ENCODE measurements at regions not wholly inside any gene's neighbourhood (a gene's known extent, or its start where the extent isn't known, plus 50 kb on each side); places are given as distances from the start of the nearest gene placed in this dataset.
"Not testable (repeated sequence)": the region's sequence is repeated elsewhere in the genome, so short reads cannot be mapped to it uniquely, and the experiment has no call there.

- no peak for DNase-seq (ENCODE audit: low spot score)
Measured at GRCh38 chr5:82754036-82754746, 323.0 kb downstream of the TMEM167A start.

GRCh38 chr5:82753374-82753773 is 323.8 kb downstream of the TMEM167A start:
- no peak for DNase-seq (ENCODE audit: low spot score)

DNA sequence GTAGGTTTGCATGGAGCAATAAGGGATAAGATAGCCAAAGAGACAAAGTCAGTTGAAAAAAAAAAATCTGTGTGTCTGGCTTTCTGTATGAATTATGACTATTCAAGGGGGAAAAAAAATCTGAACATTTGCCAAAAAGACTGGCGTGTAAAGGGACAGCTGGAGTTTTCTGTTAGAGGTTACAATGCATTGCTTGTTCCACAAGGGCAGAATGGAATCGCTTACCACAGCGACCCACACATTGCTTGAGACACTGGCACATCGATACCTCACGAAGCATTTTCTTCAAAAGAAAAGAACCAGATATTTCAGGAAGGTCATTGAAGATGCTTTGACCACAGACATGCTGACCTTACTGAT is 327.8 kb downstream of the TMEM167A start:
- DNase-seq (ENCODE audit: low spot score): peak; percentile 90

DNA sequence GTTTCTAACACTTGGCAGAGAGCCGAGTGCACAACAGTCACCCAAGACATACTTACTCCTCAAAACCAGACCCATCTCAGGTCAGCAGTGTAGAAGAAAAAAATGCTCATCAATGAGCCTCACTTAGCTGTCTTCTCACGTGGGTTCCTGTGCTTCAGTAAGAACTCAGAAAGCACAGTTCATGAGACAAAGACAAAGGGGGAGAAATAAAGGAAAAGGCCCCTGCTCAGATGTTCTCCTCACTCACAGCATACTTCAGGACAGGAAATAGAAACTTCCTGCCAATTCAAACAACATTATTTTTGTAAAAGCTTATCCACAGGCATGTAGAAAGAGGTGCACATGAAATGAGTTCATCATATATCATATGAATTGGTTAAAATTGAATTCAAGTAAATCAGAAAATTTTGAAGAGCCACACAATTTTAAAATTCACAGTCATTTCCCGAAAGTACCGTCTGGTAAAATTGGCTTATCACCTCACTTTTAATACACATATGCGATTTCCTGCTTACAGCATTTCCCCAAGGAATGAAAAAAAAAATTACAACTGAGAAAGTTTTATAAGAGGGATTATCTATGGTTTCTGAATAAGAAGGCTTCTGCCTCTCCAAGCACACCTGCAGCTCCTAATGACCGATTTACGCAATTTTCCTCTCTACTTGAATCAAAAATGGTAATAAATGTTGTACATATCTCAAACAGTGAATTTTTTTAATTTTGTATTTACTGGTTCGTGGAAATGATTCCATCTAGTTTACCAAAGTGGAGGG is 328.3 kb downstream of the TMEM167A start:
- peak; percentile 29 for DNase-seq (ENCODE audit: low spot score)

GRCh38 chr5:82747986-82748385 is 329.2 kb downstream of the TMEM167A start:
- no peak for DNase-seq (ENCODE audit: low spot score)

DNA sequence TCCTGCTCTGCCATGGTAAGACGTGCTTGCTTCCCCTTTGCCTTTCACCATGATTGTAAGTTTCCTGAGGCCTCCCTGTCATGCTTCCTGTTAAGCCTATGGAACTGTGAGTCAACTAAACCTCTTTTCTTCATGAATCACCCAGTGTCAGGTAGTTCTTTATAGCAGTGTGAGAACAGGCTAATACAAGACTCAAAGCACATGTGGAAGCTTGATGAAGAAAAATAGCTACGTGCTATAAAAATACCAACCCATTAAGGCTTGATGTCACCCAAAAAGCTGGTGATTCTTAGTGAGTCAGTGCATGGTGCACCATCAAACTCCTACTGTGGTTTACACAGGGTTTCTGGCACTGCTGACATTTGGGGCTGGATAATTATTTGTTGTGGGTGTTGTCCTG is 332.2 kb downstream of the TMEM167A start:
- no peak for DNase-seq (ENCODE audit: low spot score)

GRCh38 chr5:82738681-82739269 is 338.4 kb downstream of the TMEM167A start:
- no peak for DNase-seq (ENCODE audit: low spot score)

DNA sequence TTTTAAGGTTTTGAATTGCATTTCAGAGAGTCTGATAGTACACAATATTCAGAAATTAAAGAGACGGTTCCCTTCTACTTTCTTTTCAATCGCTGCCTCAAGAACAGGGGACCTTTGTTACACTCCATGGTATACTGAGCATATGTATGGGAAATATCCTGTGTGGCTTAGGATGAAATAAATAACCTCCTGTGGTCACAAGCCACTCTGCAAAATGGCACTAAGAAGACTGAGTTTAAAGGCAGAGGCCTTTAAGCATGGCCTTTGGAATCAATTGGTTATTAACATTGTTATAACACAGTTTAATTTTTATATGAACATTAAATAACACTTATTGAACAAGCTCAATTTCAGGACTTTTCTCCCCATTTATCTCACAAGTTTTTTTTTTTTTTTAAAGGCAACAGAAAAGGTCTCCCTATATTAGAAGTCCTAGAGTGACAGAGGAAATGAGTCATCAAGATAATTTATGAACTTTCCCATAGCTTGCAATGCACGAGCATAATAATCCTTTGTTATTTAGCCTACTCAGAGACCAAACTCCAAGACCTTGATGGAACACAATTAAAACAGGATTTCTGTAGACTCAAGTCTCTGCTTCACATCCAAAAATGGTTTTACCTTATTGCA is 341.9 kb downstream of the TMEM167A start:
- no peak for DNase-seq (ENCODE audit: low spot score)

DNA sequence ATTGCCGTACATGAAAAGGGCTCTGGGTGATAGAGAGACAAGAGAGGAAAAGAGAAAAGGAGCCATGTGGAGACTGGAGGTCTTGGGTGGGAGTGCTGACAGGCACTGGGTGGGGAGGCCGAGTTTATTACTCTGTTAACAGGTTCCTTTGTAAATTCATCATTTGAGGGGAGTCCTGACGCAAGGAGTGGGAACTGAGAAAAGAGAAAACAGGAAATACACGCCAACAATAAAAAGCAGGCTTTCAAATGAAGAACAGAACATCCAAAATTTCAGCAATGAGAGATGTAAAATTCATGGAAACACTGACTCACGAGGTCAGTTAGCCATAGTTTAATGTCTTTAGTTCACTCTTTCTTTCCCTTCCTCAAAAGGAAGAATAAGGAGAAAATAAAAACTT is 342.8 kb downstream of the TMEM167A start:
- DNase-seq (ENCODE audit: low spot score): no peak

DNA sequence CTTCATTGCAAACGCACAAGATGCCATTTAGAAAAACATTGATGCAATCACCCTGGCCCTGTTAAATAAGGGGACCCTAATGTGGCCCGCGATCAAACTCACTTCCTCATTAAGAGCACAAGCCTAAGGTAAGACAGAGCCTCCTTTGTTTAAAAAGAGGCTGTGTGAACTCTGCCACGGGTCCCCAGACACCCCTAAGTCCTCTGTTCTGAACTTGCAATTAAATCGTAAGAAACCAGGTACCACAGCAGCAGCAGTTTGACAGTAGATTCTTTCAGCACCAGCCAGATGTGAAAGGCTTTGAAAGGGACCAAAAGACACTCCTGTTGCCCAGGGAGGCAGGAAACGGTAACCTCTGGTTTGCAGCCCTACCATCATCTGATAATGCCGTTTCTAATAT is 346.3 kb downstream of the TMEM167A start:
- no peak for DNase-seq (ENCODE audit: low spot score)

GRCh38 chr5:82728926-82729702 is 348.1 kb downstream of the TMEM167A start:
- DNase-seq (ENCODE audit: low spot score): no peak

DNA sequence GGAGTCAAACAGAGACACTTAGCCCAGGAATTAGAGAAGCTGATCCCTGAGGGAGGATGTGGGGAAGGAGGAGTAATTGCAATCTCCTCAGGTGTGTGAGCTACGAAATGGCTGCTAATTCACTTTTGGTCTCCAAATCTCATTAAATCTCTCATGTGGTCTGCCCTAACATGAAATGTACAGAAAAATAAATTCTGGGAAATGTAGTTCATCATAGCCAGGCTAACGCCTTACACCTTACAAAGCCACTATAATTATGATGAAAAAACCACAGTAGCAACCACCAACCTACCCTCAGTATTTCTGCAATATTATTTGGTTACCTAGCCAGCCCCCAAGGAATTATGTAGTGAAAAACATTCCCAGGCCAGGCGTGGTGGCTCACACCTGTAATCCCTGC is 354.0 kb downstream of the TMEM167A start:
- no peak for DNase-seq (ENCODE audit: low spot score)

- DNase-seq (ENCODE audit: low spot score): no peak
Measured at GRCh38 chr5:82721087-82721410, 356.1 kb downstream of the TMEM167A start.

DNA sequence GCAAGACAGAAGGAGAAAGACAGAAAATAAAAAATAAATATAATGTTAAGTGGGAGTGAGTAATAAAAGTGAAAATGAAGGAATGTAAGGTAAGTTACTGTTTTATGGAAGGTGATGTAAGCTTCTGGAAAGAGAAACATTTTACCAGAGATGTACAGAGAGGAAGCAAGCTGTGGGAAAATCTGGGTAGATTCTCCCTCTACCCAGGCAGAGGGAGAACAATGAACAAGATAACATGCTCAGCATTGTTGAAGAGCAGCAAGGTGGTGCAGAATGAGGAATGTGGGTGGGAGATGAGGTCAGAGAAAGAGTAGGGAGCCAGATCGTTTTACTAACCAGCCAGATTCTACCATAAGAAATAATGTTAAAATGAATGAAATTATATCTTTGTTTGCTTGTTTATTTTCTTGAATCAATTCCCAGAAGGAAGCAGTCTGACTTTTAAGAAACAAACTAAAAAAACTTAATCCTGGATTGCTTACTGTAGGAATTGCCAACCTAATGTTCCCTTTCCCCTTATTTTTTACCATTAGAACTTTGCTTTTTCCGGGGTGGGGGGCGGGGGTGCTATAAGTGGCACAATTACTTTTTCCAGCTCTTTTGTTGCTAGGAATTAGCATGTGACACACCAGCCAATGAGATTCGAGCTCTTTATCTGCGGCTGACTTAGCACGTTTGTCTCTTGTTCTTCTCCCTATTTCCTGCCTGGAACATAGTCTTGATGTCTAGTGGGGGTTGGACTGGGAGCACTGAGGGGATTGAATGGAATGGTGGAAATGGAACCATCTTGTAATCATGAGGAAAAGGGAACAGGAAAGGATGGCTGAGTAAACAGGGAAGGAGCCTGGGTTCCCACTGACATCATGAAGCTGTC is 356.7 kb downstream of the TMEM167A start:
- DNase-seq (ENCODE audit: low spot score): no peak

DNA sequence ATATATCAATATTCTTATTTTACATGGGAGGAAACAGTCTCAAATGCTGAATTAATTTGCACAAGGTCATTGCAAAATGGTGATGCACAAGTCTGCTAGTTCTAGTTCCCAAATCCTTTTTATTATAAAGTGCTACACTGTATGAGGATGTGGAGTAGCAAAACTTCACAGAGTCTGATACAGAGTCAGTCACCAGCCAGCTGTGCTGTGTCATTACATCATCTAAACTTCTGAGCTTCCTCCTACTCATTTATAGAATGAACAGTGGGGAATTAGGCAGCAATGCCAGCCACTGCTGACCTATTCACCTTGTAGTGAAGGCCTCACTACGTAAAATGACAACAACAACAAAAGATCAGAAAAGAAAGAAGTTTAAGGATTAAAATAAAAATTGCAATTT is 357.8 kb downstream of the TMEM167A start:
- no peak for DNase-seq (ENCODE audit: low spot score)

DNA sequence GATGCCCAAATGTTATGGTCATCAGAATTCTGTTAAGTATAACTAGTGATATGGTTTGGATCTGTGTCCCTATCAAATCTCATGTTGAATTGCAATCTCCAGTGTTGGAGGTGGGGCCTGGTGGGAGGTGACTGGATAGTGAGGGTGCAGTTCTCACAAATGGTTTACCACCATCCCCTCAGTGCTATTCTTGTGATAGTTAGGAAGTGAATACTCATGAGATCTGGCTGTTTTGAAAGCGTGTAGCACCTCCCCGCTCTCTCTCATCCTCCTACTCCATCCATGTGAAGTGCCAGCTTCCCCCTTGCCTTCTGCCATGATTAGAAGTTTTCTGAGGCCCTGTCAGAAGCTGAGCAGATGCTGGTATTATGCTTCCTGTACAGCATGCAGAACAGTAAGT is 359.5 kb downstream of the TMEM167A start:
- no peak for DNase-seq (ENCODE audit: low spot score)

DNA sequence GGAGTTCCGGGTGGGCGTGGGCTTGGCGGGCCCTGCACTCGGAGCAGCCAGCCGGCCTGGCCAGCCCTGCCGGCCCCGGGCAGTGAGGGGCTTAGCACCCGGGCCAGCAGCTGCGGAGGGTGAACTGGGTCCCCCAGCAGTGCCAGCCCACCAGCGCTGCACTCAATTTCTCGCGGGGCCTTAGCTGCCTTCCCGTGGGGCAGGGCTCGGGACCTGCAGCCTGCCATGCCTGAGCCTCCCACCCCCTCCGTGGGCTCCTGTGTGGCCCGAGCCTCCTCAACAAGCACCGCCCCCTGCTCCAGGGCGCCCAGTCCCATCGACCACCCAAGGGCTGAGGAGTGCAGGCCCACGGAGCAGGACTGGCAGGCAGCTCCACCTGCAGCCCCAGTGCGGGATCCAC is 362.5 kb downstream of the TMEM167A start:
- DNase-seq (ENCODE audit: low spot score): not testable (repeated sequence)

DNA sequence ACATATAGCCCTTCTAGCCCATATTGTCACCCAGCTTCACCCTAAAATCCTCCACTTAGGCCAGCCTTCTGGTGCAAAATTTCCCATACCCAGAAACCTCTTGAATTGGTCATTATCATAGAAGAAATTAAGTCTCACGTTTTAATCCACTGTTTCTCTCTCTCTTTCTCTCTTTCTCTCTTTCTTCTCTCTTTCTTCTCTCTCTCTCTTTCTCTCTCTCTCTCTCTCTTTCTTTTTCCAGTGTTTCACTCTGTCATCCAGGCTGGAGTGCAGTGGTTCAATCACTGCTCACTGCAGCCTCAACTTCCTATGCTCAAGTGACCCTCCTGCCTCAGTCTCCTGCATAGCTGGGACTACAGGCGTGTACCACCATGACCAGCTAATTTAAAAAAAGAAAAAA is 363.4 kb downstream of the TMEM167A start:
- DNase-seq (ENCODE audit: low spot score): no peak

DNA sequence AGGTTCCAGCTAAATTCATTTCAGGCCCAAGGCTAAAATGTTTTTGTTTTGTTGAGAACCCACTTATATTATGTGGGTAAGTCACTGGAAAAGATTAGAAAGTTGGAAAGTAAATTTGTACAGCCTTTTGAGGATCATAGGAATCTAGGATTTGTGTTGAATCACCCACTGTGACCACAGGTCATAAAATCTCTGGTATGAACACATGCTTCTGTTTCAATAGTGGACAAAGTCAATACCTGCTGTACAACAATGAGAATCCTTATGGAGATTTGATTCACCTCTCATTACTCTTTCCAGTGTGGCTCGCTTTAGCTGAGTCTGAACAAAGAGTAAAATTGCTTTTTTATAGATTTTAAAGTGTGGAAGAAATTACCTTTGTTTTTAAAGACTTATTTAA is 369.5 kb downstream of the TMEM167A start:
- DNase-seq (ENCODE audit: low spot score): no peak

GRCh38 chr5:82704381-82704780 is 372.8 kb downstream of the TMEM167A start:
- no peak for DNase-seq (ENCODE audit: low spot score)

- DNase-seq (ENCODE audit: low spot score): no peak
Measured at GRCh38 chr5:82702046-82702445, 375.1 kb downstream of the TMEM167A start.

Data from globus pallidus (tissue), 1 donor.